ENCODE measurements at regions not wholly inside any gene's neighbourhood (a gene's known extent, or its start where the extent isn't known, plus 50 kb on each side); places are given as distances from the start of the nearest gene placed in this dataset.

GRCh38 chr4:100130964-100131363, 59.3 kb downstream of the DDIT4L start:
- DNase-seq (ENCODE audit: low spot score): no peak

- DNase-seq (ENCODE audit: low spot score): no peak
Observed at GRCh38 chr4:100130491-100130890, 59.8 kb downstream of the DDIT4L start.

- DNase-seq (ENCODE audit: low spot score): no peak
Observed at GRCh38 chr4:100129774-100130173, 60.5 kb downstream of the DDIT4L start.

- no peak for DNase-seq (ENCODE audit: low spot score)
Observed at GRCh38 chr4:100128338-100128737, 61.9 kb downstream of the DDIT4L start.

GRCh38 chr4:100124715-100125114, 65.6 kb downstream of the DDIT4L start:
- DNase-seq (ENCODE audit: low spot score): no peak

- DNase-seq (ENCODE audit: low spot score): no peak
Observed at GRCh38 chr4:100118181-100118580, 72.1 kb downstream of the DDIT4L start.

- no peak for DNase-seq (ENCODE audit: low spot score)
Observed at GRCh38 chr4:100117750-100118149, 72.5 kb downstream of the DDIT4L start.

- no peak for DNase-seq (ENCODE audit: low spot score)
Observed at GRCh38 chr4:100114909-100115308, 75.4 kb downstream of the DDIT4L start.

GRCh38 chr4:100113732-100114131, 76.5 kb downstream of the DDIT4L start:
- DNase-seq (ENCODE audit: low spot score): no peak

GRCh38 chr4:100113096-100113495, 77.2 kb downstream of the DDIT4L start:
- DNase-seq (ENCODE audit: low spot score): no peak

GRCh38 chr4:100109921-100110320, 80.3 kb downstream of the DDIT4L start:
- DNase-seq (ENCODE audit: low spot score): peak; percentile 52

- DNase-seq (ENCODE audit: low spot score): peak; percentile 65
Observed at GRCh38 chr4:100108869-100109268, 81.4 kb downstream of the DDIT4L start.

- no peak for DNase-seq (ENCODE audit: low spot score)
Observed at GRCh38 chr4:100106982-100107381, 83.3 kb downstream of the DDIT4L start.

- no peak for DNase-seq (ENCODE audit: low spot score)
Observed at GRCh38 chr4:100103671-100104070, 86.6 kb downstream of the DDIT4L start.

- no peak for DNase-seq (ENCODE audit: low spot score)
Observed at GRCh38 chr4:100100985-100101384, 89.3 kb downstream of the DDIT4L start.

GRCh38 chr4:100099746-100100145, 90.5 kb downstream of the DDIT4L start:
- no peak for DNase-seq (ENCODE audit: low spot score)

- DNase-seq (ENCODE audit: low spot score): no peak
Observed at GRCh38 chr4:100098681-100099080, 91.6 kb downstream of the DDIT4L start.

GRCh38 chr4:100098011-100098545, 92.2 kb downstream of the DDIT4L start:
- no peak for DNase-seq (ENCODE audit: low spot score)

- DNase-seq (ENCODE audit: low spot score): peak; percentile 68
Observed at GRCh38 chr4:100095729-100096595, 94.3 kb downstream of the DDIT4L start.

- DNase-seq (ENCODE audit: low spot score): peak; percentile 76
Observed at GRCh38 chr4:100093091-100093866, 97.0 kb downstream of the DDIT4L start.

GRCh38 chr4:100087743-100088142, 102.5 kb downstream of the DDIT4L start:
- DNase-seq (ENCODE audit: low spot score): no peak

GRCh38 chr4:100086766-100087431, 103.4 kb downstream of the DDIT4L start:
- DNase-seq (ENCODE audit: low spot score): no peak

Data from SK-N-DZ (cell line).